GM21515 (cell line): ENCODE measurements at regions not wholly inside any gene's neighbourhood (a gene's known extent, or its start where the extent isn't known, plus 50 kb on each side); places are given as distances from the start of the nearest gene placed in this dataset.
"Not testable (repeated sequence)": the region's sequence is repeated elsewhere in the genome, so short reads cannot be mapped to it uniquely, and the experiment has no call there.

ENCODE experiments used
- ATAC-seq: cut with Tn5 transposase; IDR thresholded peaks from one replicate; pipeline ENCODE4 v1.9.1; 2021; ENCODE audit not compliant: unreplicated experiment

DNA sequence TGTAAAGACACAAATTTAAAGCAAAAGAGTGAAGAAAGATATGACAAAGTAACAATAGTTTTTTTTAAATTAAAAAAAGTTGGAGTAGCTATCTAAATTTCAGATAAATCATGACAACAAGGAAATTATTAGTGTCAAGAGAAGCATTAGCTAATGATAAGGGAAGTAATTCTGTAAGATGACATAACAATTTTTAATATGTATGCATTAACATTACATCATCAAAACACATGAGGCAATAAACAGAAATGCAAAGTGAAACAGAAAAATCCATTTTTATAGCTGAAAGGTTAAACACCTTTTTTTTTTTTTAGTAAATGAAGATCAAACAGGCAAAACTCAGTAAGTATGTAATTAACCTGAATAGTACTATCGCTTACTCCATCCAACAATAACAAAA is 804.9 kb upstream of the PRR20A start:
- ATAC-seq, result no peak

GRCh38 chr13:56338421-56338820 is 802.3 kb upstream of the PRR20A start:
- no peak for ATAC-seq

- no peak for ATAC-seq
Measured at GRCh38 chr13:56347014-56347413, 793.7 kb upstream of the PRR20A start.

- ATAC-seq, result no peak
Measured at GRCh38 chr13:56349866-56350265, 790.9 kb upstream of the PRR20A start.

GRCh38 chr13:56351041-56351440 is 789.7 kb upstream of the PRR20A start:
- no peak for ATAC-seq

DNA sequence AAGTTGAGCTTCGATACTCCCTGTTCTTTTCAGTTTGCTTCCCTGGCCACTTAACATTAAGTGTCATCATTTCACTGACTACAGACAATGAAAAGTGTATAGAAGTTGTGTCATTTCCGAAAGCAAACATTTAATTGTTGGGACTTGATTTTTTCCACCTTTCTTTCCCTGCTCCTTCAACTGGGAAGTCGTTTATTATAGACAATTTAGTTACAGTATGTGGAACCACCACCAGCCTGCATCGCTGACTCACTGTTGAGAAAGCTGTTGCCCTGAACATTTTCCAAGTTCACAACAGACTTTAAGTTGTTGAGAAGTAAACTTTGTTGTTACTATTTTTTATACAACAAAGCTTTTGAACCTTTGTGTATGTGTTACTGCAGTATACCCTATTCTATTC is 788.4 kb upstream of the PRR20A start:
- no peak for ATAC-seq

GRCh38 chr13:56352901-56353300 is 787.8 kb upstream of the PRR20A start:
- no peak for ATAC-seq

GRCh38 chr13:56356690-56357089 is 784.0 kb upstream of the PRR20A start:
- no peak for ATAC-seq

DNA sequence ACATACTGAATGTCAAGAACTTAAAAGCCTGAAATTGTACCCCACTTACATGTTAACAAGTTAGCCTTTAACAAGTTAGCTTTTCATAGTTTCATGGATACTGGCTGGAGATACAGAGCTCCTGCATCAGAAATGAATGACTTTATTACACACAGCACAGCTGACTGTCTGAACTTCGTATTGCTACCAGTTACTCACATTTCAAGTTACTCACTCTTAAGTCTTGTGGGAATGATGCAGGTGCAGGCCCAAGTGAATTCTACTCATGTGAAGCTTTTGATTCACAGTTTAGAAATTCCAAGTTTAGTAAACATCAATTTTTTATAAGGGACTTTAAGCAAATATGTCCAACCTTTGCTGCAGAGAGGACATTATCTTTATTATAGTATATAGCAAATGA is 762.2 kb upstream of the PRR20A start:
- no peak for ATAC-seq

GRCh38 chr13:56393549-56393948 is 747.2 kb upstream of the PRR20A start:
- ATAC-seq, result no peak

GRCh38 chr13:56396318-56396717 is 744.4 kb upstream of the PRR20A start:
- ATAC-seq, result no peak

DNA sequence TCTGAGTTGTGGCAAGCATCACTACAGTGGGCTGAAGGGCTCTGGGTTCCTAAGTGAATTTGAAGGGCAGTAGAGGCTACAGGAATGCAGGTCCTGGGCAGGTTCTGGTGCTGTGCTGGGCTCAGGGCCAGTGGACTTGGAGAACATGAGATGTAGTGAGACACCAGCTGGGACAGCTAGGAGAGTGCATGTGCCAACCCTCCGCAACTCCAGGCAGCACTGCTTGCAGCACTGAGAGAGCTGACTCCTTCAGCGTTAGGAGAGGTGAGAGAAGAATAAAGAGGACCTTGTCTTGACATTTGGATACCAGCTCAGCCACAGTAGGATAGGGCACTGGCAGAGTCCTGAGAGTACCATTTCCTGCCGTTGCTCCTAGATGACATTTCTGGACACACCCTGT is 739.9 kb upstream of the PRR20A start:
- ATAC-seq, result no peak

GRCh38 chr13:56412856-56413255 is 727.9 kb upstream of the PRR20A start:
- ATAC-seq, result no peak

- no peak for ATAC-seq
Measured at GRCh38 chr13:56424246-56424645, 716.5 kb upstream of the PRR20A start.

- no peak for ATAC-seq
Measured at GRCh38 chr13:56457535-56458190, 683.1 kb upstream of the PRR20A start.

- ATAC-seq, result no peak
Measured at GRCh38 chr13:56459286-56459685, 681.4 kb upstream of the PRR20A start.

DNA sequence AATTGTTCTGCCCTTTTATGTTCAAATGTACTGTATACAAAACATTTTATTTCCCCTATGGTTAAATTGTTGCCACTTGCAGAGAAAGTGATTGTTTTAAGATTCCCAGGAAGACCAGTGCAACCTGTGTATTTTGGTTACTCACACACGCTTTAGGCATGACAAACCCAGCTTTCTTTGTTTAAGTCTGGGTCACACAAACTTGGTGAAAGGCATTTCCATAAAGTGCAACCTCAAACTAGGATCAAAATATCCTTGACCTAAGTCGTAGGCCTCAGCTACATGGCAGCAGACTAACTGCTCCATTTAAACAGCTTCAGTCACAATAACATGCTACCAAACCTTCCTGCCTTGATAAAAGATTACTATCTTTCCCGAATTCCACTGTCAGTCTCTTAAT is 639.0 kb upstream of the PRR20A start:
- no peak for ATAC-seq

GRCh38 chr13:56510836-56511235 is 629.9 kb upstream of the PRR20A start:
- ATAC-seq, result no peak

- not testable (repeated sequence) for ATAC-seq
Measured at GRCh38 chr13:56512336-56512735, 628.4 kb upstream of the PRR20A start.

GRCh38 chr13:56515441-56515840 is 625.3 kb upstream of the PRR20A start:
- no peak for ATAC-seq

DNA sequence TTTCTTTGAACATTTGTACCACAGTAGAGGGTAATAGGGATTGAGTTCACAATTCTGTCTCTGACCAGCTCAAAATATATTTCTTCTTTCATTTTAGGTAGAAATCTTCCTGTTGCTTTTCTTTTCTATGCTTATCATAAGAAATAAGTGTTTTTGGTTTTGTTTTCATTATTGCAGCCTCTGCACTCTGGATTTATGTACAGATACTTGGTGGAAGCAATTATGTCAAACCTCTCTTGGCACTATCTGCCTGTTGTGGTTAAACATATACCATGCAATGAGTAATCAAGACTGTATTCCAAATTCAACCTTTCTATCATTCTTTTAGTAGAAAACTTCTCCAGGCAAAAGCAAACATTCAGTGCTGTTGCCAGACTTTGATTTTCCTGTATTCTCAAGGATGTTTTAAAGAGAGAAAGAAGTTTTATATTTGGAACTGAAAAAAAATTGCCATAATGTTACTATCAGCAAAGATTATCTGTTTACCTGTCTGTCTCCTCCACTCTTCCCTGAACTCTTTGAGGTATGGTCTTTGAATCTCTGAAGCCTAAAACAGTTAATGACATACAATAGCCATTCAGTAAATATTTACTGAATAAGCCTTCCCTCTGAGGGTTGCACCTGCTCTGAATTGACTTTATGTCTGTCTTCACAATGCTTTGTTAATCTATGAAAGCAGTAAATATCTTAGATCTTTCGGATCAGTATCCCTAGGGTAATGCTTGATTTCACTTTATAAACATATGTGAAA is 612.5 kb upstream of the PRR20A start:
- ATAC-seq, result no peak

DNA sequence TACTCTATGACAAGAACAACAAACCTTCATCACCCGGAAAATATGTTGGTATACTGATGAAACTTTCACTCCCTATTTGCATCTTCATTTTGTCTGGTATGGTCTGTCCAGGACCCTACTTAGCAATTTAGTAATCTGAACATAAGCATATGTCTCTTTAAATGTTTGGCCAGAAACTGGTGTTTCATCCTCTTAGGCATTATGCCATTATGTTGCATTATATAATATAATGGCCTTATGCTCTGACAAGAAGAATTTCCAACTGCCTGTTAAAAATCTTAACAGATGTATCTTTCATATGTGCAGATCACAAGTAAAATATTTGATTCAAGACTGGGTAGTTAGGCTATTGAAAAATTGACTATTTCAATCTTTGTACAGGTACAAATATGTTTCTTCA is 610.6 kb upstream of the PRR20A start:
- no peak for ATAC-seq

DNA sequence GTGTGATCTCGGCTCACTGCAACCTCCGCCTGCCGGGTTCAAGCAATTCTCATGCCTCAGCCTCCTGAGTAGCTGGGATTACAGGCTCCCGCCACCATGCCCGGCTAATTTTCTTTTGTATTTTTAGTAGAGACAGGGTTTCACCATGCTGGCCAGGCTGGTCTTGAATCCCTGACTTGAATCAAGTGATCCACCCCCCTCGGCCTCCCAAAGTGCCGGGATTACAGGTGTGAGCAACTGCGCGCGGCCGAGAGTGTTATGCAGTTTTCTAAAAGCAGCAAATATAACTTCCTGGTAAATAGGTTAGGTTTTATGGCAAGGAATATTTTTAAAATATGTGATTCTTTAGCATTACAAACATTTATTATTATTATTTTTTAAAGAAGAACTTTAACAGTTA is 592.8 kb upstream of the PRR20A start:
- ATAC-seq, result not testable (repeated sequence)
